Spleen (tissue), 3 donors: ENCODE measurements at regions not wholly inside any gene's neighbourhood (a gene's known extent, or its start where the extent isn't known, plus 50 kb on each side); places are given as distances from the start of the nearest gene placed in this dataset.

Source experiments
- POLR2A ChIP-seq, 3 donors: fragments of 450-650 bp; IDR thresholded peaks; one replicate each; pipeline ENCODE4 v1.5.1; 2017; ENCODE audit warnings: antibody characterized with exemption in 3 of 3, mild to moderate bottlenecking in 1 of 3
- POLR2AphosphoS5 ChIP-seq, 3 donors: sonication (generic); formaldehyde crosslinking; IDR thresholded peaks; one replicate each; pipeline ENCODE4 v1.5.1; 2017; ENCODE audit warnings: antibody characterized with exemption in 3 of 3

DNA sequence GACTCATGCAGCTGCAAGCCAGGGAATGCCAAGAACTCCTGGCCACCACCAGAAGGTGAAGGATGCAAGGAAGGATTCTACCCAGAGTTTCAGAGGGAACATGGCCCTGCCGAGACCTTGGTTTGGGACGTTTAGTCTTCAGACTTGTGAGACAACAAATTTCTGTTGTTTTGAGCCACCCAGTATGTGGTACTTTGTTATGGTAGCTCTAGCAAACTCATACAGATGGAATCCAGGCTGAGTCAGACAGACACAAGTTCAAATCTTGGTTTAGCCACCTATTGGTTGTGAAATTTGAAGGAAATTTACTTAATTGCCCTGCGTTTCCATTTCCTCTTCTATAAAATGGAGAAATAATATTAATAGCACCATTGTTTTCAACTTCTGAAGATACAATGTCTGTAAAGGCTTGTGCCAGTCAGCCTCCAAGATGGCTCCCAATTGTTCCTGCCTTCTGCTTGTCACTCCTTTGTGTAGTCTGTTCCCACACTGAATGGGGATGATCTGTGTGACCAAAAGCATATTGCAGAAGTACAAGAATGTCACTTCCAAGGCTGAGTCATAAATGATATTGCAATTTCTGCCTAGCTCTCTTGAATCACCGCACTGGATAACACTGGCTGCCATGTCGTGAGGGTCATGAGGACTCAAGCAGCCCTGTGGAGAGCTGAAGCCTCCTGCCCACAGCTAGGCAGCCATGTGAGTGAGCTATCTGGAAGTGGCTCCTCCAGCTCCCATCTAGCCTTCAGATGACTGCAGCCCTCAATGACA, 223.5 kb upstream of the PROK2 start:
- TF ChIP-seq POLR2AphosphoS5 (IDR thresholded peaks at IDR 0.05): no peak
- no peak for TF ChIP-seq POLR2A (IDR thresholded peaks at IDR 0.05)
